DMS114 treated with DMSO at 0.1 percent for 48 hours (cell line): ENCODE measurements at regions not wholly inside any gene's neighbourhood (a gene's known extent, or its start where the extent isn't known, plus 50 kb on each side); places are given as distances from the start of the nearest gene placed in this dataset.
"Not testable (repeated sequence)": the region's sequence is repeated elsewhere in the genome, so short reads cannot be mapped to it uniquely, and the experiment has no call there.

ENCODE experiments used
- DNase-seq: peaks from one replicate; lab custom pipeline; 2025; ENCODE audit not compliant: unreplicated experiment; lab: John Stamatoyannopoulos, UW

DNA sequence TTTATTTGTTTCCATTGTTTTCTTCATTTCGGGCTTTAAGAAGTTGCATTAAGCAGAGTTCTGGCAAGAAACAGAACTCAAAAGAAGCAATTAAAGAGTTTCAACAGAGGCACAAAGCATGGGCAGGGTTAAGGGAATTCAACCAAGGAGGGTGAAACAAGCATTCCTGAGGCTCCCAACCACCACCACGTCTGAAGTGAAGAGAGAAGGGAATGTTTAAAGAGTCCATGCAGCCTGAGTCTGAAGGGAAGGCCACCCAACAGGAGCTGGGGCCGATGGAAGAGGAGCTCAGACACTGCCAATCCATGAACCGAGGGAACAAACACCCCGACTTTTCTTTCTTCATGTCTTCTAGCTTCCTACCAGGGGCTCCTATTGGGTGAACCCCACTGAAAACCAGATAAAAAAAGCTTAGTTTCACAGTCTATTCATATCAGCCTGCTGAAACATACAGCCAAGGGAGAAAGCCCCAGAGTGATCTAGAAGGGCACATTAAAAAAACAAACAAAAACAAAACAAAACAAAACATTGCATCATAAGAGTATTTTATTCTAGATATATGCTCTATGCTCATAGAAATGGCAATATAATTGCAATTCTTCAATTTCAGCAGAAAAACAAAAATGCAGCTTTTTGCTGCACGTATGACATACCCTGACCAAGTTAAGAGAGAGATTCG lies 592.1 kb downstream of the TTLL7 start:
- not testable (repeated sequence) for DNase-seq

- DNase-seq: not testable (repeated sequence)
Measured at GRCh38 chr1:83405789-83406188, 593.1 kb downstream of the TTLL7 start.

- not testable (repeated sequence) for DNase-seq
Measured at GRCh38 chr1:83403500-83403899, 595.4 kb downstream of the TTLL7 start.

- not testable (repeated sequence) for DNase-seq
Measured at GRCh38 chr1:83401146-83401545, 597.8 kb downstream of the TTLL7 start.

DNA sequence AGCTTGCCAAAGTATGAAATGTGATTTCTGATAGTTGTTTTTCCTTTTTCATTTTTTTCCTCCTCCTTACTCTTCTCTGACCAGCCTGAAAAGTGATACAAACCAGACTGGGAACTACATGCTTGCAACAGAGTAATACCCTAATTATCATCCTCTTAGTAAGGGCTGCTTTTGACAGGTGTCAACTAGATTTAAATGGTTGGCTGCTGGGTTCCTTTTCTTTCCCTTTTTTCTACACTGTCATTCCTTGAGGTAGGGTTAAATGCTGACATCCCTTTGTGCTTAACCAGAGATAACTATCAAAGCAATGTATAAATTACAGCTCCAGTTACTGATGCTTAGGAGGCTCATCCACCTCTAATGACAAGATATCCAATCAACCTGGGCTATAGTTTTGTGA lies 598.8 kb downstream of the TTLL7 start:
- not testable (repeated sequence) for DNase-seq

GRCh38 chr1:83398125-83398524 lies 600.8 kb downstream of the TTLL7 start:
- not testable (repeated sequence) for DNase-seq

DNA sequence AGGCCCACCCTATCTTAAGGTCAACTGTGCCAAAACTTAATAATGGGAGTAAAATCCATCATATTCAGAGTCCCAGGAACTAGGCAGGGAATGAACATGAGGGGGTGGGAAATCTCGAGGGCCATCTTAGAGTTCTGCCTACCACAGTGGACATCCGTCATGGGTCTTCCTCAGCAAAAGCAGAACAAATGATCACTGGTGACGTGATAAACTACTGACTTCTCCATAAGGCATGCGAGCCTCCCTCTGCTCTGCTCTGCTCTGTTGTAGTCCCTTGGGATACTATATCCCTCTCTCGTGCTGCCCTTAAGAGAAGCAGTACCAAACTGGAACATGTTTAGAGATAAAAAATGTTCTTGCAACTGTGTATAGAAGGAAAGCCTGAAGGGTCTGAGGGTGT lies 603.8 kb downstream of the TTLL7 start:
- not testable (repeated sequence) for DNase-seq

DNA sequence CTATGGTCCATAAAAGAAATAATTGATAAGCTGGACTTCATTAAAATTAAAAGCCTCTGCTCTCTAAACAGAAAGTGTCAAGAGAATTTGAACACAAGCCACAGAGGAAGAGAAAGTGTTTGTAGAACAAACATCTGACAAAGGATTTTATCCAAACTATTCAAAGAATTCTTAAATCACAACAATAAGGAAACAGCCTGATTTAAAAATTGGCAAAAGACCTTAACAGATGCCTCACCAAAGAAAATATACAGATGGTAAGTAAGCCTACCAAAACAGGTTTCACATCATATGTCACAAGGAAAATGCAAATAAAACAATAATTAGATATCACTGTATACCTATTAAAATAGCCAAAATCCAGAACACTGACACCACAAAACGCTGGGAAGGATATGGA lies 612.0 kb downstream of the TTLL7 start:
- DNase-seq: not testable (repeated sequence)

DNA sequence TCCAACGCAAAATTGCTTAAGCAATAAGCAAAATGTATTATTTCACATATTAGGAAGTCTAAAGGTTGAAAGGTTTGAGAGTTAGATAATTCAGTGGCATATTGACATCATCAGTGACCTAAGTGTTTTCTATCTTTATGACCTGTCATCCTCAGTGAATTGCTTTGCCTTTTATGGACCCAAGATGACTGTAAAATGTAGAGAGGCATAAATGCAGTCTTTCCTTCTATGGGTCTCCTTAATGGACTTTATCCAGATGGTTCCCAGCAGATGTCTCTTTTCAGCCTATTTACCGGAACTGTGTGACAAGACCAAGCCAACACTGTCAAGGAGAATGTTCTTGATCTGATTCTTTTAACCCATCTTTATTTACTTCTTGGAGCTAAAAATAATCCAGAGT lies 615.8 kb downstream of the TTLL7 start:
- DNase-seq: not testable (repeated sequence)

DNA sequence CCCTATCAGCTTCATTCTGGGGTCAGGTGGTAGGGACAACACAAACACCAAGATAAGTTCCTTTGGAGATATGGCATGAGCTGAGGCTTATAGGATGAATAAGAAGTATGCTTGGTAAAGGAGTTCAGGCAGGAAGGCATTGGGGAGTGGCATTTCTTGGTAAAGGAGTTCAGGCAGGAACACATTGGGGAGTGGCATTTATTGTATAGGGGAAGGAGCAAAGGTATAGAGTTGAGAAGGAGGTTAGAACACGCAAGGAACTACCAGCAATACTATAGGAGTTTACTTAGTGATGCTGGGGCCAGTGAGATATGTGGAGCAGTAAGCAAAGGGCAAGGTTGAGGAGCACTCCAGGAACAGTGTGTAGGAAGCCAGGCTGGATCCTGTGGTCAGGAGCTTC lies 625.9 kb downstream of the TTLL7 start:
- not testable (repeated sequence) for DNase-seq

GRCh38 chr1:83369853-83370252 lies 629.1 kb downstream of the TTLL7 start:
- DNase-seq: not testable (repeated sequence)

DNA sequence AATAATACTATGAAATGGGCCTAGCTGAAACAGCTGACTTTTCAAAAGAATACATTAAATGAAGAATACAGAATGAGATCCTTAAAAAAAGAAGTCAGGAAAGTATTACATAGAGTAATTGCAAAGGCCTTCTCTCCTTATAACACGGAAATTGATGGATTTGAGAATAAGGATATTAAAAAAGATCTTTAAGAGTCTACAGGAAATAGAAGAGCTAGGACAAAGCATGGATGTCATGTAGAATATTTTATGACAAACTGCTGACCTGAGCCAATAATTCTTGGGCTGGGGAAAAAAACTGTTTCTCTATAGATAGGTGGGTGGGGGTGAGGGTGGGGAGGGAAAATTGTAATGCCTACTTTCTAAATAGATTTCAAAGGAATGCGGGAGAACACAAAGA lies 633.6 kb downstream of the TTLL7 start:
- not testable (repeated sequence) for DNase-seq

DNA sequence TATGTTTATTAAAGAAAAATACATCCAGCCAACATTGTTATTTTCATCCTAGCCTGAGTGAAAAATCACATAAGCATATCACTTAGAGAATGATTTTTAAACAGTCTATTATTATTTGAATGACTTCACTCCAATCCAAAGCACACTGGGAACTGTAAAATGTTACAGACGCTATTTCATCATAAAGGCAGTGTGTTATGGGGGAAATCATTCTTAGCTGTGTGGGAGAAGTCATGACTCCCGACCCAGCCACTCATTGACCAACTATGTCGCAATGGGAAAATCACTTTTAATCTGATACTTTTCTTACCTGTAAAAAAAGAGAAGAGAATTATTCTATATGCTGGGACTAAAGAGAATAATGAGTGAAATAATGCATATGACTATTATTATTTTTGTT lies 653.6 kb downstream of the TTLL7 start:
- not testable (repeated sequence) for DNase-seq

GRCh38 chr1:83343767-83344166 lies 655.2 kb downstream of the TTLL7 start:
- DNase-seq: not testable (repeated sequence)

GRCh38 chr1:83342995-83343394 lies 655.9 kb downstream of the TTLL7 start:
- DNase-seq: not testable (repeated sequence)

DNA sequence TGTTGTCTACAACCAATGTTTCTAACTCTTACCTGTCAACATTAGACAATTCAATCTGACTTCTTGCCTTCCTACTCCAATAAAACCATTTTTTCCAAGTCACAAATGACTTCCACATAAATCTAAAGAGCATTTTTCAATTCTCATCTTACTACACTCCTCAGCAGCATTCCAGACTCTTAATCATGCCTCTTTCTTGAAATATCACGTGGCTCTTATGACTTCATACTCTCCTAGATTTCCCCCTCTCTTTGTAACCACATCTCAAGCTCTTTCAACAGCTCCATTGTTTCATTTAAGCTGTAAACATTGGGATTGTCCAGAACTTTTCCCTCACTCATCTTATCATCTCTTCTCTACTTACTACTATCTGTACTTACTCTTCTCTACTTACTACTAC lies 666.6 kb downstream of the TTLL7 start:
- not testable (repeated sequence) for DNase-seq

GRCh38 chr1:83318366-83318765 lies 680.6 kb downstream of the TTLL7 start:
- DNase-seq: no peak

DNA sequence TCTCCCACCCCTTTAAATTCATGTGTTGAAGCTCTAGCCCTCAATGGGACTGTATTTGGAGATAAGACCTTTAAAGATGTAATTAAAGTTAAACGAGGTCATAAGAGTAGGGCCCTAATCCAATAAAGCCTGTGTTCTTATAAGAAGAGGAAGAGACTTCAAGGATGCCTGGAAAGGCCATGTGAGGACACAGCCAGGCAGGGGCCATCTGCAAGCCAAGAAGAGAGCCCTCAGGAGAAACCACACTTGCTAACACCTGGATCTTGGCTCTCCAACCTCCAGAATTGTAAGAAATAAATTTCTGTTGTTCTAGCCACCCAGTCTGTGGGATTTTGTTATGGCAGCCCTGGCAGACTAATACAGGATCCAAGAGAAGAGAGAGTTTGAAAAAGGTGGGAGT lies 683.5 kb downstream of the TTLL7 start:
- DNase-seq: not testable (repeated sequence)

DNA sequence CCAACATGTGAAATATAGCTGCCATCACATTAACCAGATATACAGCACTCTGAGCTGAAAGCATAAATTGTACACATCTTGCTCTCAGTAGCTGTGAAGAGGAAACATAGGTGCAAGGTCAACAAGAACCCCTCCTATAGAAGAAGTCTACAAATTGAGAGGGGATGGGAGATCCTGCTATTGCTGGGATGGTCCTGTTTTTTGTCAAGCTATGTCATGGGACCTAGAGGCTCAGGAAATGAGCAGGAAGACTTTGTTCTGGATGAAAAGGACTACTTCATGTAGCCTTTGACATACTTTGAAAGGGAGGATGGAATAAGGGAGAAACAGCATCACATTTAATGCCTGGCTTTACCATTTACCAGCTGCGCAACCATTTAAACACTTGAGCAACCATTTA lies 688.8 kb downstream of the TTLL7 start:
- DNase-seq: not testable (repeated sequence)

DNA sequence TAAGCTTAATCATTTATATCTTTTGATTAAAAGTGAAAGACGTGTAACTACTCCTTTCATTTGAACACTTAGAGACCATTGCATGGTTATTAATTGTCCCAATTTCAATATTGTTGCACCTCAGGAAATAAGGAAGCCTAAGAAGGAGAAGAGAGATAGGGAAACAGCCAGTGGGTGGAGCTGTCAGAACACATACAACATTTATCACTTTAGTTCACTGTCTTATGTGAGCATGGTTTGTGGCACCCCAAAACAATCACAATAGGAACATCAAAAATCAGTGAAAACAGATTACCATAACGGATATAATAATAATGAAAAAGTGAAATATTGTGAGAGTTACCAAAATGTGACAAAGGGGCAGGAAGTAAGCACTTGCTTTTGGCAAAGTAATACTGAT lies 689.9 kb downstream of the TTLL7 start:
- DNase-seq: not testable (repeated sequence)

GRCh38 chr1:83306811-83307210 lies 692.1 kb downstream of the TTLL7 start:
- not testable (repeated sequence) for DNase-seq

DNA sequence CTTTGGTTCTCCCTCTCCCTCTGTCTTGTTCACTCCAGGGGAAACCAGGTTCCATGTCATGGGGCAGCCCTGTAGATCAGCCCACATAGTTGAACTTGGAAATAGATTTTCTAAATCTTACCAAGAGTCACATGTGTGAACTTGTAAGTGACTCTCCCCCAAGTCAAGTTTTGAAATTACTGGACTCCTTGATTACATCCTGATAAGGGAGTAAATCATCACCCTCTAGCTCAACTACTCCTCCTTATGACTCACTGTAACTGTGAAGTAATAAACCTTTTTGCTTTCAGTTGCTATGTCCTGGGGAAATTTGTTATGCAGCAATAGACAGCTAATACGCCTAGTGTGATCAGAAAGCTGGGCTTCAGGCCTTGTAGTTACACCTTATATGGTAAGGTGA lies 703.3 kb downstream of the TTLL7 start:
- DNase-seq: not testable (repeated sequence)

DNA sequence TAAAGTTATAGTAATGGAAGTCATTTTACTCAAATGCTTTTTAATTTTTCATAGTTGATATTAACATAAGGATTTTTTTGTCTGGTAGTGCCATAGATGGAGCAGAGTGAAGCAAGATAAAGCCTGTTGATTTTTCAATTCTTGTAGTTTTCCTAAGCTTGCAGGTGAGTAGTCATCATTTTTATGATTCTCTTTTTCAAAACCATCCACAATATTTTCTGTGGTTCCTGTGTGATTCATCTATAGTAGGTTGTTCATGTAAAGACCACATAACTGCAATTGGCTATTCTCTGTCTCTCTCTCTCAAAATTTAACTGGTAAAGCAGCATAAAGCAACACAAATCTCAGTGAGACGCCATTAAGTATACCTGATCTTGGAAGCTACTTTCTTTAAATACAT lies 711.5 kb downstream of the TTLL7 start:
- DNase-seq: not testable (repeated sequence)
